ENCODE measurements at regions not wholly inside any gene's neighbourhood (a gene's known extent, or its start where the extent isn't known, plus 50 kb on each side); places are given as distances from the start of the nearest gene placed in this dataset.

DNA sequence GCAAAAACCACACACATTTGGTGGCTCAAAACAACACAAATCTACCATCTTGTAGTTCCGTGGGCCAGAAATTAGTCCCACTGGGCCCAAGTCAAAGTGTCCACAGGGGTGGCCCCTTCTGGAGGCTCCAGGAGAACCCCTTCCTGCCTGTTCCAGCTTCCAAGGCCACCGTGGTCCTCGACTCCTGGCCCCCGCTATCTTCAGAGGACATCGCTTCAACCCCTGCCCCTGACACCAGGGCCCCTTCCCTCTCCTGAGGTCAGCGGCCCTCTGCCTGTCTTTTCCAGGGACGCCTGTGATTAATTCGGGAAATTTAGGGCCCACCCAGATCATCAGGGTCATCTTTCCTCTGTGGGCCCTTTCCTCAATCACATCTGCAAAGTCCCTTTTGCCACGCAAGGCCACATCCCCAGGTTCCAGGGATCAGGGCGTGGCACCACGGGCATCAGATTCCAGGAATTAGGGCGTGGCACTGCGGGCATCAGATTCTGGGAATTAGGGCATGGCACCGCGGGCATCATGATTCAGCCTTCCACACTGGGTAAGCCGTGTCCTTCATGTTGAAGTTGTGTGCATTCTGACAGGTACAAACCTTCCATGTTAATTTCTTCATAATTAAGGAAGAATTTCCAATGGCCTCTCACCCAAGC is 59.9 kb upstream of the SMOC2 start:
- TF ChIP-seq CTCF (IDR thresholded peaks at IDR 0.05) (no peak), POLR2AphosphoS5 (IDR thresholded peaks at IDR 0.05; ENCODE audit: low read depth, low read length) (no peak), SIN3A (IDR thresholded peaks at IDR 0.05; ENCODE audit: borderline replicate concordance, insufficient read depth, low read depth, low read length) (no peak), TCF7L2 (IDR thresholded peaks at IDR 0.05; ENCODE audit: low read depth, low read length) (no peak)
- TF ChIP-seq, protein P1, sequence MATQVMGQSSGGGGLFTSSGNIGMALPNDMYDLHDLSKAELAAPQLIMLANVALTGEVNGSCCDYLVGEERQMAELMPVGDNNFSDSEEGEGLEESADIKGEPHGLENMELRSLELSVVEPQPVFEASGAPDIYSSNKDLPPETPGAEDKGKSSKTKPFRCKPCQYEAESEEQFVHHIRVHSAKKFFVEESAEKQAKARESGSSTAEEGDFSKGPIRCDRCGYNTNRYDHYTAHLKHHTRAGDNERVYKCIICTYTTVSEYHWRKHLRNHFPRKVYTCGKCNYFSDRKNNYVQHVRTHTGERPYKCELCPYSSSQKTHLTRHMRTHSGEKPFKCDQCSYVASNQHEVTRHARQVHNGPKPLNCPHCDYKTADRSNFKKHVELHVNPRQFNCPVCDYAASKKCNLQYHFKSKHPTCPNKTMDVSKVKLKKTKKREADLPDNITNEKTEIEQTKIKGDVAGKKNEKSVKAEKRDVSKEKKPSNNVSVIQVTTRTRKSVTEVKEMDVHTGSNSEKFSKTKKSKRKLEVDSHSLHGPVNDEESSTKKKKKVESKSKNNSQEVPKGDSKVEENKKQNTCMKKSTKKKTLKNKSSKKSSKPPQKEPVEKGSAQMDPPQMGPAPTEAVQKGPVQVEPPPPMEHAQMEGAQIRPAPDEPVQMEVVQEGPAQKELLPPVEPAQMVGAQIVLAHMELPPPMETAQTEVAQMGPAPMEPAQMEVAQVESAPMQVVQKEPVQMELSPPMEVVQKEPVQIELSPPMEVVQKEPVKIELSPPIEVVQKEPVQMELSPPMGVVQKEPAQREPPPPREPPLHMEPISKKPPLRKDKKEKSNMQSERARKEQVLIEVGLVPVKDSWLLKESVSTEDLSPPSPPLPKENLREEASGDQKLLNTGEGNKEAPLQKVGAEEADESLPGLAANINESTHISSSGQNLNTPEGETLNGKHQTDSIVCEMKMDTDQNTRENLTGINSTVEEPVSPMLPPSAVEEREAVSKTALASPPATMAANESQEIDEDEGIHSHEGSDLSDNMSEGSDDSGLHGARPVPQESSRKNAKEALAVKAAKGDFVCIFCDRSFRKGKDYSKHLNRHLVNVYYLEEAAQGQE (IDR thresholded peaks at IDR 0.05; ENCODE audit: insufficient read depth in 1 of 2, low read depth in 2 of 2, low read length in 1 of 2): no peak
